ENCODE measurements at regions not wholly inside any gene's neighbourhood (a gene's known extent, or its start where the extent isn't known, plus 50 kb on each side); places are given as distances from the start of the nearest gene placed in this dataset.

- TF ChIP-seq CTCF (IDR thresholded peaks at IDR 0.05), result no peak
- TF ChIP-seq POLR2A (IDR thresholded peaks at IDR 0.05), result no peak
Measured at GRCh38 chr6:78132671-78133410, 480.0 kb downstream of the MEI4 start.
